ENCODE measurements at regions not wholly inside any gene's neighbourhood (a gene's known extent, or its start where the extent isn't known, plus 50 kb on each side); places are given as distances from the start of the nearest gene placed in this dataset.

GRCh38 chr5:82354543-82354942 lies 76.4 kb upstream of the RPS23 start:
- ATAC-seq (no peak), DNase-seq (no peak)
- POLR2A ChIA-PET, result no interaction called here
- CTCF ChIA-PET, result no interaction called here
- H3K27me3 Mint-ChIP-seq (ENCODE audit: low read depth), result peaks cover 2% of the 10 kb centered on the region
- no peak overlapping the region for H3K4me3 Mint-ChIP-seq
- H3K9me3 Mint-ChIP-seq (ENCODE audit: insufficient read depth), result no peaks in the 10 kb centered on the region
- H3K27ac Mint-ChIP-seq, result no peak overlapping the region
- peaks cover 66% of the 10 kb centered on the region for H3K4me1 Mint-ChIP-seq (ENCODE audit: low read depth)
- H3K36me3 Mint-ChIP-seq (ENCODE audit: low read depth), result no peaks in the 10 kb centered on the region

- H3K9me3 Mint-ChIP-seq (ENCODE audit: insufficient read depth), result no peaks in the 10 kb centered on the region
- CTCF ChIA-PET, result interaction anchor here (0.9 to 1.9 kb wide), 4 partner anchors 25 to 1209 kb away, joined by 3 to 7 read pairs (median 5); no protein-coding TSS in a partner anchor
- H3K27ac Mint-ChIP-seq, result no peak overlapping the region
- POLR2A ChIA-PET, result no interaction called here
- peaks cover 2% of the 10 kb centered on the region for H3K27me3 Mint-ChIP-seq (ENCODE audit: low read depth)
- no peaks in the 10 kb centered on the region for H3K36me3 Mint-ChIP-seq (ENCODE audit: low read depth)
- no peak overlapping the region for H3K4me3 Mint-ChIP-seq
- no peak for ATAC-seq
- peaks cover 61% of the 10 kb centered on the region for H3K4me1 Mint-ChIP-seq (ENCODE audit: low read depth)
- no peak for DNase-seq
Measured at GRCh38 chr5:82353522-82353921, 75.4 kb upstream of the RPS23 start.

DNA sequence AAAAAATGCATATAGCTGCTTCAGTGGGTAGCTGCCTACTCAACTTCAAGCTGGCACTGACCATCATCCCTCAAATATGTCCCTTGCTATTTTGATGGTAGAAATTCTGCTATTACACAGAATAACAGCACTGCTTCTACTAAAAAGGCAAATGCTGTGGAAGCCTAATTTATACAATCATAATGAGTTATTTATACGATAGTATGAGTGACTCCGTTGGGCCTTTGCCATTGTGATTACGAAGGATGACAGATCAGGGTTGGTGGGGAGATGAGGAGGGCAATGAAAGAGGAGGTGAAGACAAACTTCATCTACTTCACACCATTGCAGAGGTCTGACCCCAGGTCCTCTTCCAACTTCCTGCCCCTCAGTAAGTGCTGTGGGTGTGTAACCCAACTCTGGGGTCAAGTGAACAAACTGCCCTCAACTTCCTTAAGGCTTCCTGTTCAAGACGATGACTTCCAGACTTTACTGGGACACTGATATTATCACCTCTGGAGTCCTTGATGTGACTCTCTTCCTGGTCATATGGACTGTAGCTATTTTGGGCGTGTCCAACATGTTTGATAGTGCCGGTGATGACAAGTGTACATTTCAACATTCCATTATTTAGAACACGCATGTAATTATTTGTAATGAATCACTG lies 74.1 kb upstream of the RPS23 start:
- no peaks in the 10 kb centered on the region for H3K9me3 Mint-ChIP-seq (ENCODE audit: insufficient read depth)
- no peaks in the 10 kb centered on the region for H3K36me3 Mint-ChIP-seq (ENCODE audit: low read depth)
- peaks cover 2% of the 10 kb centered on the region for H3K27me3 Mint-ChIP-seq (ENCODE audit: low read depth)
- DNase-seq, result no peak
- POLR2A ChIA-PET, result no interaction called here
- ATAC-seq, result no peak
- CTCF ChIA-PET, result interaction anchor here (0.6 to 3.7 kb wide), 15 partner anchors 11 to 1210 kb away, joined by 3 to 26 read pairs (median 5); no protein-coding TSS in a partner anchor
- H3K4me1 Mint-ChIP-seq (ENCODE audit: low read depth), result peaks cover 61% of the 10 kb centered on the region
- H3K27ac Mint-ChIP-seq, result no peak overlapping the region
- H3K4me3 Mint-ChIP-seq, result no peak overlapping the region

DNA sequence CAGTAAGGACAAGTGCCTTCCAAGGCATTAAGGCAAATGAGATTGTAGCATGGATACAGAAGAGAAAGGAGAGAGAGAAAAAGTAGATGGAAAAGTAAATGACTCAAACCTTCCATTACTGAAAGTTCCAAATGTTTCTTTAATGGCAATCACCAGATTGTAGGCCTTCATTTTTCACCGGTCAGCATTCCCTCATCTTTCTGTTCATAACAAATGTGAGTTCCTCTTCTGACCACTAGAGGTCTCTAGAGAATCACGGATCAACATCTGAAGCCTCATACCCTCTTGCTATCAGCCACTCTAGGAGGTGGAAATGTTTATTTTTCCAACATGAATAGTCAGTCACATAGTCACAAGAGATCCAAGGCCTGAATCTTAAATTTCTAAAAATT lies 73.6 kb upstream of the RPS23 start:
- no peak overlapping the region for H3K27ac Mint-ChIP-seq
- H3K27me3 Mint-ChIP-seq (ENCODE audit: low read depth), result peaks cover 2% of the 10 kb centered on the region
- no peak for ATAC-seq
- ChIA-PET CTCF (interaction anchor here (0.6 to 3.7 kb wide), 17 partner anchors 10 to 1211 kb away, joined by 3 to 26 read pairs (median 5); no protein-coding TSS in a partner anchor), POLR2A (no interaction called here)
- no peak overlapping the region for H3K4me3 Mint-ChIP-seq
- DNase-seq, result no peak
- no peaks in the 10 kb centered on the region for H3K36me3 Mint-ChIP-seq (ENCODE audit: low read depth)
- H3K4me1 Mint-ChIP-seq (ENCODE audit: low read depth), result peaks cover 61% of the 10 kb centered on the region
- H3K9me3 Mint-ChIP-seq (ENCODE audit: insufficient read depth), result no peaks in the 10 kb centered on the region

GRCh38 chr5:82351297-82351696 lies 73.1 kb upstream of the RPS23 start:
- Mint-ChIP-seq H3K27me3 (ENCODE audit: low read depth) (peaks cover 2% of the 10 kb centered on the region), H3K9me3 (ENCODE audit: insufficient read depth) (no peaks in the 10 kb centered on the region), H3K4me3 (no peak overlapping the region), H3K4me1 (ENCODE audit: low read depth) (peaks cover 58% of the 10 kb centered on the region), H3K27ac (no peak overlapping the region), H3K36me3 (ENCODE audit: low read depth) (no peaks in the 10 kb centered on the region)
- ChIA-PET POLR2A (no interaction called here), CTCF (interaction anchor here (0.6 to 3.7 kb wide), 15 partner anchors 14 to 1212 kb away, joined by 3 to 26 read pairs (median 4); no protein-coding TSS in a partner anchor)
- DNase-seq, result no peak
- no peak for ATAC-seq

GRCh38 chr5:82349652-82350051 lies 71.5 kb upstream of the RPS23 start:
- CTCF ChIA-PET, result interaction anchor here (0.7 to 3.7 kb wide), 10 partner anchors 8 to 1080 kb away, joined by 3 to 26 read pairs (median 4); no protein-coding TSS in a partner anchor
- Mint-ChIP-seq H3K4me3 (no peak overlapping the region), H3K9me3 (ENCODE audit: insufficient read depth) (no peaks in the 10 kb centered on the region), H3K27me3 (ENCODE audit: low read depth) (peaks cover 2% of the 10 kb centered on the region), H3K27ac (no peak overlapping the region), H3K36me3 (ENCODE audit: low read depth) (no peaks in the 10 kb centered on the region), H3K4me1 (ENCODE audit: low read depth) (peaks cover 46% of the 10 kb centered on the region)
- ATAC-seq (peak; percentile 31), DNase-seq (peak; percentile 53)
- POLR2A ChIA-PET, result no interaction called here

- POLR2A ChIA-PET, result no interaction called here
- H3K36me3 Mint-ChIP-seq (ENCODE audit: low read depth), result no peaks in the 10 kb centered on the region
Measured at GRCh38 chr5:82348784-82349425, 70.8 kb upstream of the RPS23 start.

DNA sequence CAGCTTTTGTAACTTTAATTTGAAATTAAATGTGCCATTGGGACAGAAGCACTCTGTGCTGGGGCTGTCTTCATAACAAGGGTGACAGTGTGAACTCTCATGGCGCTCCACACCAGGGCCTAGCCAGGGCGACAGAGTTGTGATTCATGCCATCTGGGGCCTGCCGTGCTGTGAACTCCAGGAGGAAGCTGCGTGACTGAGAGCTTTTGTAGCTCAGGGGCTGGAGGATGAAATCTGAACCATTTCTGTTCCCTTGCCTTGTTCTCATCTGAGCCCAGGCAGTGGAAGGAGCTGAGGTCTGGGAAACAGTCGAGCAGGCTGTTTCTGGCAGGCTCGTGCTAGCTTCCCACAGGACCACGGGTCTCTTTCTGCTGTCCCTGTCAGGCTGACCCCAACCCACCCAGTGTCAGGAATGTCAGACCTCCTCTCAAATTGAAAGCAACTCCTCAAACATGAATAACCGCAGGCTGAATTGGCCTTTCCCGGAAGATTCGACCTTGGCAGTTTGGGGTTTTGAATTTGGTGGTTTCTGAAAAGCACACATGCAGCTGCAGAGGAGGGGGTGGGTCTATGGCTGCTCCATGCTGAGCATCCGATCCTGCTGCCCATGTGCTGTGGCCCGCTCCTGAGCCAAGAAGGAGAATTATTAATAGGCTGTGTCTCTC lies 69.2 kb upstream of the RPS23 start:
- ChIA-PET POLR2A (no interaction called here), CTCF (interaction anchor here (1.2 kb wide), 1 partner anchor 34 kb away, joined by 4 read pairs; no protein-coding TSS in a partner anchor)
- peaks cover 23% of the 10 kb centered on the region for H3K4me1 Mint-ChIP-seq (ENCODE audit: low read depth)
- no peaks in the 10 kb centered on the region for H3K9me3 Mint-ChIP-seq (ENCODE audit: insufficient read depth)
- DNase-seq, result no peak
- H3K27ac Mint-ChIP-seq, result peak overlapping the region; percentile 44
- no peak for ATAC-seq
- no peak overlapping the region for H3K4me3 Mint-ChIP-seq
- peaks cover 10% of the 10 kb centered on the region for H3K27me3 Mint-ChIP-seq (ENCODE audit: low read depth)
- H3K36me3 Mint-ChIP-seq (ENCODE audit: low read depth), result no peaks in the 10 kb centered on the region

More at GRCh38 chr5:82348784-82349425, 70.8 kb upstream of the RPS23 start:
- no peak for DNase-seq
- H3K4me1 Mint-ChIP-seq (ENCODE audit: low read depth), result peaks cover 38% of the 10 kb centered on the region
- H3K9me3 Mint-ChIP-seq (ENCODE audit: insufficient read depth), result no peaks in the 10 kb centered on the region
- H3K27me3 Mint-ChIP-seq (ENCODE audit: low read depth), result peaks cover 2% of the 10 kb centered on the region
- CTCF ChIA-PET, result interaction anchor here (0.7 to 3.7 kb wide), 8 partner anchors 9 to 727 kb away, joined by 3 to 26 read pairs (median 4); no protein-coding TSS in a partner anchor
- no peak overlapping the region for H3K4me3 Mint-ChIP-seq
- ATAC-seq, result no peak
- H3K27ac Mint-ChIP-seq, result no peak overlapping the region

GRCh38 chr5:82346399-82347165 lies 68.4 kb upstream of the RPS23 start:
- CTCF ChIA-PET, result interaction anchor here (1.2 kb wide), 1 partner anchor 33 kb away, joined by 4 read pairs; no protein-coding TSS in a partner anchor
- ATAC-seq, result no peak
- POLR2A ChIA-PET, result no interaction called here
- Mint-ChIP-seq H3K36me3 (ENCODE audit: low read depth) (no peaks in the 10 kb centered on the region), H3K4me3 (no peak overlapping the region), H3K27ac (no peak overlapping the region), H3K9me3 (ENCODE audit: insufficient read depth) (no peaks in the 10 kb centered on the region), H3K4me1 (ENCODE audit: low read depth) (peaks cover 23% of the 10 kb centered on the region), H3K27me3 (ENCODE audit: low read depth) (peaks cover 10% of the 10 kb centered on the region)
- no peak for DNase-seq

GRCh38 chr5:82345108-82345507 lies 67.0 kb upstream of the RPS23 start:
- Mint-ChIP-seq H3K4me3 (no peak overlapping the region), H3K36me3 (ENCODE audit: low read depth) (no peaks in the 10 kb centered on the region), H3K27me3 (ENCODE audit: low read depth) (peaks cover 13% of the 10 kb centered on the region), H3K27ac (no peak overlapping the region), H3K9me3 (ENCODE audit: insufficient read depth) (no peaks in the 10 kb centered on the region), H3K4me1 (ENCODE audit: low read depth) (peaks cover 34% of the 10 kb centered on the region)
- ChIA-PET POLR2A (no interaction called here), CTCF (no interaction called here)
- no peak for ATAC-seq
- no peak for DNase-seq

DNA sequence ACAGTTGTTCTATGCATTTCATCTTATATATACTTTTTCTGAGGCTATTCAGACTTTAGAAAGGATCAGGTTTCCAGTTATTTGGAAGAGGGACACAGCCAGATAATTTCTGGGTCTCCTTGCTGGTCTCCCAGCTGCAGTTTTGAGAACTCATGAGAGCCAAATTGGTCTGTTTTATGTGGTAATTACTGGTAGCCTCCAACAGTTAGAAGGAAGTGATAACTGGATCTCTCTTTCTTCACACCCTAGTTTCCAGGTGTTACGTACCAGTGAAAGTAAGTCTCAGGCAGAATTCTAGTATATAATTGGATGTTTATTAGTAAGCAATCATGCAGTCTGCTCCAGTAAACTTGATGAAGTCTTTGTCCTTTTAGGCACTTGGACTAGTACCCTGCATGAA lies 63.2 kb upstream of the RPS23 start:
- POLR2A ChIA-PET, result interaction anchor here (0.7 kb wide), 1 partner anchor 12 kb away, joined by 3 read pairs; no protein-coding TSS in a partner anchor
- CTCF ChIA-PET, result interaction anchor here (1.0 kb wide), 1 partner anchor 11 kb away, joined by 4 read pairs; no protein-coding TSS in a partner anchor
- no peaks in the 10 kb centered on the region for H3K9me3 Mint-ChIP-seq (ENCODE audit: insufficient read depth)
- no peak overlapping the region for H3K27ac Mint-ChIP-seq
- no peak for DNase-seq
- no peaks in the 10 kb centered on the region for H3K36me3 Mint-ChIP-seq (ENCODE audit: low read depth)
- peaks cover 16% of the 10 kb centered on the region for H3K27me3 Mint-ChIP-seq (ENCODE audit: low read depth)
- ATAC-seq, result no peak
- H3K4me1 Mint-ChIP-seq (ENCODE audit: low read depth), result peaks cover 15% of the 10 kb centered on the region
- no peak overlapping the region for H3K4me3 Mint-ChIP-seq

Data from activated CD8-positive, alpha-beta T cell treated with anti-CD3 and anti-CD28 coated beads, Interleukin-2, amount 10 ng/mL, durations not matched to agents 7 days and 5 days (primary cell).